ENCODE measurements at regions not wholly inside any gene's neighbourhood (a gene's known extent, or its start where the extent isn't known, plus 50 kb on each side); places are given as distances from the start of the nearest gene placed in this dataset.

DNA sequence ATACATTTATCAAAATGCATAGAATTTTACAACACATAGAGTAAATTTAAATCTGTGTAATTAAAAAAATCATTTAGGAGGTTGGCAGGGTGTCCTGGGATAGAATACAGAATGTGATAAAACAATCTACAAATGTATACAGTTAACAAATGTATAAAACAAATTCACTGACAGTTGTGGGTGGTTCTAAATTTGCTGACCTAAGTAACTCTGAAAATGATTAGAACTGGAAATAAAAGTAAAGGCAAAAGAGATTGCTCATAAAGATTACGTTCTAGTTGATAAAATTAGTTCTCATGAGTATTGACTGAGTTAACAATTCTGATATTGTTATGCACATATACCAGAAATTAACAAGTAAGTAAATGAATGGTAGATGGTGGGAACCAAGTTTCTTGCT, 1827.3 kb upstream of the FLRT2 start:
- TF ChIP-seq, protein P1, sequence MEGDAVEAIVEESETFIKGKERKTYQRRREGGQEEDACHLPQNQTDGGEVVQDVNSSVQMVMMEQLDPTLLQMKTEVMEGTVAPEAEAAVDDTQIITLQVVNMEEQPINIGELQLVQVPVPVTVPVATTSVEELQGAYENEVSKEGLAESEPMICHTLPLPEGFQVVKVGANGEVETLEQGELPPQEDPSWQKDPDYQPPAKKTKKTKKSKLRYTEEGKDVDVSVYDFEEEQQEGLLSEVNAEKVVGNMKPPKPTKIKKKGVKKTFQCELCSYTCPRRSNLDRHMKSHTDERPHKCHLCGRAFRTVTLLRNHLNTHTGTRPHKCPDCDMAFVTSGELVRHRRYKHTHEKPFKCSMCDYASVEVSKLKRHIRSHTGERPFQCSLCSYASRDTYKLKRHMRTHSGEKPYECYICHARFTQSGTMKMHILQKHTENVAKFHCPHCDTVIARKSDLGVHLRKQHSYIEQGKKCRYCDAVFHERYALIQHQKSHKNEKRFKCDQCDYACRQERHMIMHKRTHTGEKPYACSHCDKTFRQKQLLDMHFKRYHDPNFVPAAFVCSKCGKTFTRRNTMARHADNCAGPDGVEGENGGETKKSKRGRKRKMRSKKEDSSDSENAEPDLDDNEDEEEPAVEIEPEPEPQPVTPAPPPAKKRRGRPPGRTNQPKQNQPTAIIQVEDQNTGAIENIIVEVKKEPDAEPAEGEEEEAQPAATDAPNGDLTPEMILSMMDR (IDR thresholded peaks at IDR 0.05), result no peak
- TF ChIP-seq POLR2AphosphoS5 (IDR thresholded peaks at IDR 0.05; ENCODE audit: low read depth, low read length) (no peak), TCF7L2 (IDR thresholded peaks at IDR 0.05; ENCODE audit: low read depth, low read length) (no peak)
- TF ChIP-seq, protein P2, sequence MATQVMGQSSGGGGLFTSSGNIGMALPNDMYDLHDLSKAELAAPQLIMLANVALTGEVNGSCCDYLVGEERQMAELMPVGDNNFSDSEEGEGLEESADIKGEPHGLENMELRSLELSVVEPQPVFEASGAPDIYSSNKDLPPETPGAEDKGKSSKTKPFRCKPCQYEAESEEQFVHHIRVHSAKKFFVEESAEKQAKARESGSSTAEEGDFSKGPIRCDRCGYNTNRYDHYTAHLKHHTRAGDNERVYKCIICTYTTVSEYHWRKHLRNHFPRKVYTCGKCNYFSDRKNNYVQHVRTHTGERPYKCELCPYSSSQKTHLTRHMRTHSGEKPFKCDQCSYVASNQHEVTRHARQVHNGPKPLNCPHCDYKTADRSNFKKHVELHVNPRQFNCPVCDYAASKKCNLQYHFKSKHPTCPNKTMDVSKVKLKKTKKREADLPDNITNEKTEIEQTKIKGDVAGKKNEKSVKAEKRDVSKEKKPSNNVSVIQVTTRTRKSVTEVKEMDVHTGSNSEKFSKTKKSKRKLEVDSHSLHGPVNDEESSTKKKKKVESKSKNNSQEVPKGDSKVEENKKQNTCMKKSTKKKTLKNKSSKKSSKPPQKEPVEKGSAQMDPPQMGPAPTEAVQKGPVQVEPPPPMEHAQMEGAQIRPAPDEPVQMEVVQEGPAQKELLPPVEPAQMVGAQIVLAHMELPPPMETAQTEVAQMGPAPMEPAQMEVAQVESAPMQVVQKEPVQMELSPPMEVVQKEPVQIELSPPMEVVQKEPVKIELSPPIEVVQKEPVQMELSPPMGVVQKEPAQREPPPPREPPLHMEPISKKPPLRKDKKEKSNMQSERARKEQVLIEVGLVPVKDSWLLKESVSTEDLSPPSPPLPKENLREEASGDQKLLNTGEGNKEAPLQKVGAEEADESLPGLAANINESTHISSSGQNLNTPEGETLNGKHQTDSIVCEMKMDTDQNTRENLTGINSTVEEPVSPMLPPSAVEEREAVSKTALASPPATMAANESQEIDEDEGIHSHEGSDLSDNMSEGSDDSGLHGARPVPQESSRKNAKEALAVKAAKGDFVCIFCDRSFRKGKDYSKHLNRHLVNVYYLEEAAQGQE (IDR thresholded peaks at IDR 0.05; ENCODE audit: insufficient read depth in 1 of 2, low read depth in 2 of 2, low read length in 1 of 2), result no peak
